Astrocyte (in vitro differentiated cells and primary cell): ENCODE measurements at regions not wholly inside any gene's neighbourhood (a gene's known extent, or its start where the extent isn't known, plus 50 kb on each side); places are given as distances from the start of the nearest gene placed in this dataset.
"Not testable (repeated sequence)": the region's sequence is repeated elsewhere in the genome, so short reads cannot be mapped to it uniquely, and the experiment has no call there.

ENCODE experiments used
- DNase-seq: peaks from one replicate; pipeline ENCODE4 v3.0.0-alpha.2; 2010; ENCODE audit warnings: low read depth
- FAIRE-seq: peaks from 2 replicates; lab custom pipeline; 2011; peaks lifted over from hg19 to GRCh38; lab: Jason Lieb, UNC
- H2AFZ ChIP-seq: 2 replicates; pipeline ENCODE4 v1.6.0; 2012; ENCODE audit warnings: low read depth, low read length, inconsistent platforms
- H3K27ac ChIP-seq: 2 replicates; pipeline ENCODE4 v1.5.1; 2011; ENCODE audit warnings: low read depth, low read length, inconsistent platforms
- H3K27me3 ChIP-seq: 2 replicates; pipeline ENCODE4 v1.6.0; 2011; ENCODE audit warnings: low read length, inconsistent platforms; ENCODE audit not compliant: insufficient read depth
- H3K36me3 ChIP-seq: 2 replicates; pipeline ENCODE4 v1.5.1; 2011; ENCODE audit warnings: low read length, inconsistent platforms; ENCODE audit not compliant: insufficient read depth
- H3K4me1 ChIP-seq: 2 replicates; pipeline ENCODE4 v1.5.1; 2011; ENCODE audit warnings: low read length, inconsistent platforms; ENCODE audit not compliant: insufficient read depth
- H3K4me2 ChIP-seq: 2 replicates; pipeline ENCODE4 v1.6.0; 2012; ENCODE audit warnings: low read length, inconsistent platforms
- H3K4me3 ChIP-seq: 2 replicates; pipeline ENCODE4 v1.5.1; 2011; ENCODE audit warnings: low read depth, mild to moderate bottlenecking, low read length, inconsistent platforms; ENCODE audit not compliant: insufficient read depth
- H3K79me2 ChIP-seq: 2 replicates; pipeline ENCODE4 v1.6.0; 2012; ENCODE audit warnings: mild to moderate bottlenecking, low read length, inconsistent platforms; ENCODE audit not compliant: insufficient read depth
- H3K9ac ChIP-seq: 2 replicates; pipeline ENCODE4 v1.6.0; 2012; ENCODE audit warnings: mild to moderate bottlenecking, low read length, inconsistent platforms
- H3K9me3 ChIP-seq: 2 replicates; pipeline ENCODE4 v1.5.1; 2012; ENCODE audit warnings: low read depth, mild to moderate bottlenecking, low read length, inconsistent platforms; ENCODE audit not compliant: insufficient read depth
- H4K20me1 ChIP-seq: 2 replicates; pipeline ENCODE4 v1.6.0; 2012; ENCODE audit warnings: low read length, inconsistent platforms; ENCODE audit not compliant: insufficient read depth
- H3K27ac Mint-ChIP-seq: one replicate; pipeline ENCODE4 v1.8.0; 2021; ENCODE audit warnings: mild to moderate bottlenecking, mixed read lengths; ENCODE audit not compliant: unreplicated experiment
- H3K27me3 Mint-ChIP-seq: one replicate; pipeline ENCODE4 v1.8.0; 2021; ENCODE audit warnings: low read depth, mixed read lengths; ENCODE audit not compliant: unreplicated experiment
- H3K36me3 Mint-ChIP-seq: one replicate; pipeline ENCODE4 v1.8.0; 2021; ENCODE audit warnings: low read depth, mixed read lengths; ENCODE audit not compliant: unreplicated experiment
- H3K4me1 Mint-ChIP-seq: one replicate; pipeline ENCODE4 v1.8.0; 2021; ENCODE audit warnings: low read depth, mixed read lengths; ENCODE audit not compliant: unreplicated experiment
- H3K4me3 Mint-ChIP-seq: one replicate; pipeline ENCODE4 v1.8.0; 2021; ENCODE audit warnings: mild to moderate bottlenecking, moderate library complexity, mixed read lengths; ENCODE audit not compliant: unreplicated experiment
- H3K9me3 Mint-ChIP-seq: one replicate; pipeline ENCODE4 v1.8.0; 2021; ENCODE audit warnings: mild to moderate bottlenecking, mixed read lengths; ENCODE audit not compliant: unreplicated experiment
- EZH2 ChIP-seq: IDR thresholded peaks from 2 replicates; pipeline ENCODE4 v1.6.1; 2012; ENCODE audit warnings: mild to moderate bottlenecking, low read length, inconsistent platforms; ENCODE audit not compliant: insufficient read depth
- TF ChIP-seq, protein P1 (sequence below): IDR thresholded peaks from 2 replicates; pipeline ENCODE4 v1.5.1; 2011; ENCODE audit warnings: low read depth, mild to moderate bottlenecking, inconsistent platforms, low read length, moderate library complexity; ENCODE audit not compliant: insufficient read depth

DNA sequence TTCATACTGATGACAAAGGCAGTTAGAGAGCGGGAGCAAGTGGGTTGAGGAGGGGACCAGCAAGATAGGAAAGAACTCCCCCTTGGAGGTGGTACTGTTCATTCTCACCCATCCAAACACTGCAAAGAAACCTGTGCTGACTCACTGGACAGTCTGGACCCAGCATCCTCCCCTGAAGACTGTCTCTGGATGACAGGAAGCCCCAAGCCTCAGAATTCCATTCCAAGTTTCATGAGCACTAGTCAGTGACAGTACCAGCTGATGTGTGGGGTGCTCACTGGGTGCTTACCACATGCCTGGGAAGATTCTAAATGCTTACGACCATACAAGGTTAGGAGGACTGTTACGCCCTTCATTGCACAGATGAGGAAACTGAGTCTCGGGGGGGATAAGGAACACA, 160.9 kb downstream of the IGLL1 start:
- no peaks in the 10 kb centered on the region for H3K27me3 ChIP-seq
- no peak overlapping the region for H3K4me3 ChIP-seq
- H3K4me1 Mint-ChIP-seq: peaks cover 35% of the 10 kb centered on the region
- H3K4me3 Mint-ChIP-seq: no peak overlapping the region
- H3K27ac Mint-ChIP-seq: peak overlapping the region; percentile 75
- no peak overlapping the region for H3K9ac ChIP-seq
- no peaks in the 10 kb centered on the region for H3K4me1 ChIP-seq
- no peaks in the 10 kb centered on the region for H3K79me2 ChIP-seq
- FAIRE-seq (no peak), DNase-seq (no peak)
- no peaks in the 10 kb centered on the region for H3K9me3 ChIP-seq
- H3K27me3 Mint-ChIP-seq: peaks cover 5% of the 10 kb centered on the region
- no peak for TF ChIP-seq EZH2
- H3K9me3 Mint-ChIP-seq: no peaks in the 10 kb centered on the region
- H3K36me3 ChIP-seq: no peaks in the 10 kb centered on the region
- no peak overlapping the region for H3K27ac ChIP-seq
- no peaks in the 10 kb centered on the region for H3K36me3 Mint-ChIP-seq
- no peak overlapping the region for H2AFZ ChIP-seq
- H3K4me2 ChIP-seq: no peak overlapping the region
- no peaks in the 10 kb centered on the region for H4K20me1 ChIP-seq

DNA sequence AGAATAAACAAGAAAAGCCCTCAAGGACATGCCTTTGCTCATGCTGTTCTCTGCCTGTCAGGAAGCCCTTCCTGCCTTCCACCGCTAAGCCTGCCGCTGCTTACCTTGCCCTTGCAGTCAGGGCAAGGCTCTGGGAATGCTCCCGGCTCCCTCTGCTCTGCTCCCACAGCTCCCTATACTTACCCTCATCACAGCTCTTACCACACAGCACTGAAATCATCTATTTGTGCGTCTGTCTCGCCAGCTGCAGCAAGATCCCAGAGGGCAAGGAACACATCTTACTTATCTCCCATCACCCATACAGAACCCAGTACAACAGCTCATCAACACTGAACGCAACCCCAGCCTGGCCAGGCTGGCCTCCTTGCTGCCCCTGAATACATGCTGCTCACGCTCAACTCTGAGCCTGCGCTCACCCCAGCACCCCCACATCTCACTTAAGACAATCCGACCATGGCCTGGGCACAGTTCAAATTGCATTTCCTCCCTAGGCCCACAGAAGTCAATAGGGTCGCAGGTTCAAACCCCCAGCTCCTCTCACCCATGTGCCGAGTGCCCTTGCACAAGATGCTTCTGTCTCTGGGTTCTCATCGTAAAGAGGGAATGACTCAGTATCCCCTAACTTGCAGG, 161.8 kb downstream of the IGLL1 start:
- TF ChIP-seq EZH2: no peak
- TF ChIP-seq, protein P1, sequence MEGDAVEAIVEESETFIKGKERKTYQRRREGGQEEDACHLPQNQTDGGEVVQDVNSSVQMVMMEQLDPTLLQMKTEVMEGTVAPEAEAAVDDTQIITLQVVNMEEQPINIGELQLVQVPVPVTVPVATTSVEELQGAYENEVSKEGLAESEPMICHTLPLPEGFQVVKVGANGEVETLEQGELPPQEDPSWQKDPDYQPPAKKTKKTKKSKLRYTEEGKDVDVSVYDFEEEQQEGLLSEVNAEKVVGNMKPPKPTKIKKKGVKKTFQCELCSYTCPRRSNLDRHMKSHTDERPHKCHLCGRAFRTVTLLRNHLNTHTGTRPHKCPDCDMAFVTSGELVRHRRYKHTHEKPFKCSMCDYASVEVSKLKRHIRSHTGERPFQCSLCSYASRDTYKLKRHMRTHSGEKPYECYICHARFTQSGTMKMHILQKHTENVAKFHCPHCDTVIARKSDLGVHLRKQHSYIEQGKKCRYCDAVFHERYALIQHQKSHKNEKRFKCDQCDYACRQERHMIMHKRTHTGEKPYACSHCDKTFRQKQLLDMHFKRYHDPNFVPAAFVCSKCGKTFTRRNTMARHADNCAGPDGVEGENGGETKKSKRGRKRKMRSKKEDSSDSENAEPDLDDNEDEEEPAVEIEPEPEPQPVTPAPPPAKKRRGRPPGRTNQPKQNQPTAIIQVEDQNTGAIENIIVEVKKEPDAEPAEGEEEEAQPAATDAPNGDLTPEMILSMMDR: no peak
- H3K79me2 ChIP-seq: no peaks in the 10 kb centered on the region
- DNase-seq (no peak), FAIRE-seq (no peak)
- H3K9me3 Mint-ChIP-seq: no peaks in the 10 kb centered on the region
- H3K27me3 Mint-ChIP-seq: peaks cover 5% of the 10 kb centered on the region
- H3K4me3 ChIP-seq: no peak overlapping the region
- H3K9me3 ChIP-seq: no peaks in the 10 kb centered on the region
- H3K9ac ChIP-seq: no peak overlapping the region
- no peaks in the 10 kb centered on the region for H3K27me3 ChIP-seq
- no peak overlapping the region for H2AFZ ChIP-seq
- H3K4me2 ChIP-seq: no peak overlapping the region
- H3K36me3 ChIP-seq: no peaks in the 10 kb centered on the region
- H3K27ac ChIP-seq: no peak overlapping the region
- H3K4me1 Mint-ChIP-seq: peaks cover 33% of the 10 kb centered on the region
- peak overlapping the region; percentile 87 for H3K27ac Mint-ChIP-seq
- no peaks in the 10 kb centered on the region for H4K20me1 ChIP-seq
- no peaks in the 10 kb centered on the region for H3K36me3 Mint-ChIP-seq
- H3K4me1 ChIP-seq: no peaks in the 10 kb centered on the region
- no peak overlapping the region for H3K4me3 Mint-ChIP-seq

DNA sequence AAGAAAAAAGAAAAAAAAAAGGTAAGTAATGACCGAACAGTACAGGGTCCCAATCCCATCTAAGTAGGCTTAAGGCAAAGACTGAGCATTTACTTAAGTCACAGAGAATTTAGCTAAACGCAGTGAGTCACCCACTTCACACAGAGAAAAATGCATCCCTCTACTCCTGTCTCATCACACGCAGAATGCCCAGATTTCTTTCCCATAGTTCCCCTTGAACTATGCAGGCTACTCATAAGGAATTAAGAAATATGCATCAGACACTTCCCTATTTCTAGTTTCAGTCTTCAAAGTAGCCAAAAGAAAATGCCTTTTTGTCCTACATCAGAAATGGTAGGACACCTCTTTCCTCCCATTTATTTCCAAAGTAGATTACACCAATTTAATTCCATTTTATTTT, 162.8 kb downstream of the IGLL1 start:
- Mint-ChIP-seq H3K4me1 (peaks cover 33% of the 10 kb centered on the region), H3K27me3 (peaks cover 10% of the 10 kb centered on the region), H3K27ac (peak overlapping the region; percentile 87)
- not testable (repeated sequence) for H3K36me3 ChIP-seq, H3K9me3 ChIP-seq, H3K4me2 ChIP-seq, H3K9ac ChIP-seq, H3K9me3 Mint-ChIP-seq, H3K4me3 ChIP-seq, H3K36me3 Mint-ChIP-seq, H2AFZ ChIP-seq, H3K4me3 Mint-ChIP-seq, H3K79me2 ChIP-seq, H3K4me1 ChIP-seq, H3K27me3 ChIP-seq, H4K20me1 ChIP-seq
- peak overlapping the region; percentile 33 for H3K27ac ChIP-seq
- FAIRE-seq (peak; percentile 68), DNase-seq (peak; percentile 59)

DNA sequence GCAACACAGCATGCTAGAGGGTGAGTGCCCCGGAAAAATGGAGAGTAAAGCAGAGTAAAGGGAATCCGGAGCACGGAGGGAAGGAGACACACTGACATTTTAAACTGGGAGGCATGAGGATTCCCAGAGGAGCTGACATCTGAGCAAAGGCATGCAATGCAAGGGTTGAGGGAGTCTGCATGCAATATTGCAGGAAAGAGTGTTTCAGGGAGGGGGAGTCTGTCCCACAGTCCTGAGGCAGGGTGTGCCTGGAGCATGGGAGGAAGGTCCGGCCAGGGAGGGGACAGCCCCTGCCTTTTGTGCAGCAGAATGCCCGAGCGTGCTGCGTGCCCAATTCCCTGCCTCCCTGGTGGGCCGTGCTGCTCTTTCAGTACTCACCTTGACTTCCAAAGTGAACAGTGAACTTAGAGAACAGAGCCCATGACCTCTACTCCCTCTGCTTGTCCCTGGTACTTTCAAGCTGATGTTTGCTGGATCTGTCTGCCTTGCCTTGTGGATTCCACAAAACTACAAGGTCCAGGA, 163.9 kb downstream of the IGLL1 start:
- not testable (repeated sequence) for H3K27me3 ChIP-seq, DNase-seq, H3K4me2 ChIP-seq, H4K20me1 ChIP-seq, H3K4me3 ChIP-seq, H3K9me3 Mint-ChIP-seq, H3K4me3 Mint-ChIP-seq, H3K4me1 ChIP-seq, H3K79me2 ChIP-seq, H3K27ac ChIP-seq, H3K36me3 Mint-ChIP-seq, H3K9me3 ChIP-seq, FAIRE-seq, H3K9ac ChIP-seq, H2AFZ ChIP-seq, H3K36me3 ChIP-seq
- H3K4me1 Mint-ChIP-seq: peaks cover 33% of the 10 kb centered on the region
- peak overlapping the region; percentile 48 for H3K27ac Mint-ChIP-seq
- peaks cover 11% of the 10 kb centered on the region for H3K27me3 Mint-ChIP-seq
